K562 (cell line): ENCODE measurements at regions not wholly inside any gene's neighbourhood (a gene's known extent, or its start where the extent isn't known, plus 50 kb on each side); places are given as distances from the start of the nearest gene placed in this dataset.

Experiments
- ATAC-seq: fragments of 200-7000 bp; cut with Tn5 transposase; 3 replicates; pipeline ENCODE4 v1.9.1; 2020; ENCODE audit warnings: moderate library complexity
- BruUV-seq: library from RNA; stranded (reverse); fragments of 400-500 nt; replicated peaks from 2 replicates; lab custom pipeline; 2021; lab: Mats Ljungman, UMichigan
- CTCF ChIA-PET: fragments of 300-600 bp; formaldehyde crosslinking; extraction: SDS; loops from one replicate; lab custom pipeline; 2021; ENCODE audit warnings: low intra/inter-chr PET ratio; lab: Yijun Ruan, JAX
- POLR2A ChIA-PET: fragments of 300-600, 350-650 bp; sonication (Branson Sonifier 250); formaldehyde crosslinking; extraction: SDS; loops from one replicate; lab custom pipeline; 2021; ENCODE audit warnings: antibody characterized with exemption, inconsistent platforms; lab: Yijun Ruan, JAX
- DNase-seq, 4 experiments: peaks; one replicate each; pipeline versions ENCODE4 v3.0.0 to v3.0.0-alpha.2; 2011 to 2018; ENCODE audit warnings: low spot score in 3 of 4, mixed read lengths in 3 of 4; ENCODE audit errors: extremely low read depth in 1 of 4
- FAIRE-seq: peaks from 2 replicates; lab custom pipeline; 2011; peaks lifted over from hg19 to GRCh38; lab: Jason Lieb, UNC
- H2AFZ ChIP-seq: 2 replicates; pipeline ENCODE4 v1.6.0; 2011; ENCODE audit warnings: low read depth, low read length, control low read depth, inconsistent platforms
- H3K27ac ChIP-seq: fragments of 200-600 bp; 3 replicates; pipeline ENCODE4 v1.8.0; 2011; ENCODE audit warnings: low read depth, mild to moderate bottlenecking, control low read depth, inconsistent platforms, low read length, moderate library complexity, mixed read lengths; ENCODE audit errors: extremely low read depth
- H3K27me3 ChIP-seq, 2 experiments: fragments of 300-600 bp in 1 of 2; 2 replicates in 1 of 2; 3 replicates in 1 of 2; pipeline versions ENCODE4 v1.6.0 to v1.8.0; 2011; ENCODE audit warnings: inconsistent platforms in 2 of 2, low read length in 2 of 2, mild to moderate bottlenecking in 1 of 2, mixed read lengths in 1 of 2, moderate library complexity in 1 of 2; ENCODE audit not compliant: control insufficient read depth in 2 of 2, insufficient read depth in 2 of 2
- H3K36me3 ChIP-seq: fragments of 300-600 bp; 3 replicates; pipeline ENCODE4 v1.8.0; 2011; ENCODE audit warnings: mild to moderate bottlenecking, low read length, inconsistent platforms; ENCODE audit not compliant: control insufficient read depth, insufficient read depth
- H3K4me1 ChIP-seq, 2 experiments: fragments of 200-600 bp in 1 of 2; replicated peaks in 1 of 2; 2 replicates in 1 of 2; 3 replicates in 1 of 2; pipeline versions ENCODE4 v1.5.1 to v1.8.0; 2011; ENCODE audit warnings: inconsistent platforms in 2 of 2, low read length in 2 of 2, mild to moderate bottlenecking in 1 of 2, mixed read lengths in 1 of 2, moderate library complexity in 1 of 2; ENCODE audit not compliant: control insufficient read depth in 2 of 2, insufficient read depth in 2 of 2
- H3K4me2 ChIP-seq: 2 replicates; pipeline ENCODE4 v1.6.1; 2011; ENCODE audit warnings: low read length, control low read depth, inconsistent platforms, mixed read lengths; ENCODE audit not compliant: insufficient read depth
- H3K4me3 ChIP-seq: fragments of 200-600 bp; sonication (generic), shearing (Covaris generic); 2 replicates; pipeline ENCODE4 v1.5.1; 2016; ENCODE audit warnings: control low read depth, inconsistent platforms
- H3K79me2 ChIP-seq: fragments of 200-600 bp; 3 replicates; pipeline ENCODE4 v1.8.0; 2011; ENCODE audit warnings: low read length, inconsistent platforms; ENCODE audit not compliant: control insufficient read depth, insufficient read depth
- H3K9ac ChIP-seq, 2 experiments: 2 replicates each; pipeline versions ENCODE4 v1.6.0 to v1.6.1; 2011; ENCODE audit warnings: low read depth in 2 of 2, low read length in 2 of 2, control low read depth in 1 of 2, inconsistent platforms in 1 of 2, mild to moderate bottlenecking in 1 of 2, mixed read lengths in 1 of 2; ENCODE audit not compliant: insufficient read depth in 1 of 2
- H3K9me1 ChIP-seq: one replicate; pipeline ENCODE4 v1.6.0; 2011; ENCODE audit warnings: inconsistent platforms, mild to moderate bottlenecking, low read length, moderate library complexity; ENCODE audit not compliant: control insufficient read depth, insufficient read depth
- H3K9me3 ChIP-seq: replicated peaks from 2 replicates; pipeline ENCODE4 v1.5.1; 2011; ENCODE audit warnings: low read depth, low read length, inconsistent platforms; ENCODE audit not compliant: control insufficient read depth, insufficient read depth
- H4K20me1 ChIP-seq: replicated peaks from 2 replicates; pipeline ENCODE4 v1.6.1; 2011; ENCODE audit warnings: low read length, inconsistent platforms, mixed read lengths; ENCODE audit not compliant: control insufficient read depth, insufficient read depth
- ARID3A ChIP-seq: IDR thresholded peaks from 2 replicates; pipeline ENCODE4 v1.6.1; 2012; ENCODE audit warnings: low read depth, low read length, improper control_type of control experiment, borderline replicate concordance
- CTCF ChIP-seq, 3 experiments: IDR thresholded peaks in 2 of 3; conservative IDR thresholded peaks in 1 of 3; 2 replicates each; pipeline ENCODE4 v1.5.1; 2011 to 2012; ENCODE audit warnings: low read length in 3 of 3, mild to moderate bottlenecking in 3 of 3, control low read depth in 2 of 3, improper control_type of control experiment in 1 of 3, inconsistent platforms in 1 of 3, low read depth in 1 of 3, mixed read lengths in 1 of 3, moderate library complexity in 1 of 3; ENCODE audit not compliant: insufficient read depth in 2 of 3
- DPF2 ChIP-seq: fragments of 450-650 bp; IDR thresholded peaks from 2 replicates; pipeline ENCODE4 v1.6.1; 2016
- ELK1 ChIP-seq: sonication (generic); formaldehyde crosslinking; IDR thresholded peaks from 2 replicates; pipeline ENCODE4 v1.8.1; 2022; ENCODE audit warnings: missing genetic modification reagents
- HINFP ChIP-seq: fragments of 450-650 bp; conservative IDR thresholded peaks from 2 replicates; pipeline ENCODE4 v1.6.1; 2016; ENCODE audit warnings: missing genetic modification characterization, low read depth, mild to moderate bottlenecking, control low read depth, missing compliant biosample characterization
- HOXB6 ChIP-seq: fragments of 250-450 bp; sonication (Bioruptor Pico); IDR thresholded peaks from 2 replicates; pipeline ENCODE4 v1.5.1; 2022; ENCODE audit warnings: mild to moderate bottlenecking, borderline replicate concordance
- RB1 ChIP-seq: fragments of 450-650 bp; IDR thresholded peaks from 2 replicates; pipeline ENCODE4 v1.6.1; 2017; ENCODE audit warnings: low read depth, mild to moderate bottlenecking
- TCF3 ChIP-seq: sonication (generic); formaldehyde crosslinking; IDR thresholded peaks from 2 replicates; pipeline ENCODE4 v1.4.0; 2020; ENCODE audit warnings: mild to moderate bottlenecking, missing genetic modification reagents
- ZMIZ1 ChIP-seq, 2 experiments: fragments of 150-350 bp in 1 of 2; IDR thresholded peaks; 2 replicates each; pipeline ENCODE4 v1.6.1; 2012 to 2016; ENCODE audit warnings: low read depth in 2 of 2, low read length in 2 of 2, mild to moderate bottlenecking in 1 of 2, moderate library complexity in 1 of 2
- WGBS: fragments of 100-300 bp; shearing (Covaris generic); methylation state at CpG from one replicate; pipeline ENCODE4 v1.1.6; 2016; ENCODE audit warnings: low coverage, mixed read lengths; ENCODE audit not compliant: insufficient coverage; ENCODE audit errors: missing lambda C conversion rate; 5-methylcytosine and 5-hydroxymethylcytosine counted together
- in situ Hi-C: fragments of 300-500 bp; cut with MboI; formaldehyde crosslinking; loops from 4 replicates; pipeline ENCODE4 v1.15.0; 2018; ENCODE audit warnings: inconsistent platforms, mixed read lengths
- intact Hi-C: fragments of 100-400 bp; cut with micrococcal nuclease; formaldehyde crosslinking; loops from 2 replicates; pipeline ENCODE4 v1.14.2; 2022

GRCh38 chr5:154642499-154643245 is 112.5 kb upstream of the LARP1 start:
- CTCF ChIA-PET, result interaction anchor here (0.6 to 1.3 kb wide), 4 partner anchors 169 to 604 kb away, joined by 3 to 6 read pairs (median 4); partner anchors contain the start of gene FAM114A2
- in situ Hi-C loops (loop anchor here (5.0 to 25.0 kb wide), 4 partner anchors 162 to 645 kb away; partner anchors contain the start of gene KIF4B), intact Hi-C loops (loop anchor here (1.0 to 10.0 kb wide), 5 partner anchors 220 to 652 kb away; no protein-coding TSS in a partner anchor)
- Histone ChIP-seq H3K27ac (no peak overlapping the region), H3K4me2 (no peak overlapping the region), H3K27me3 (peaks cover 0 to 3% of the 10 kb centered on the region in 2 experiments; a peak in 2 of 5 replicates), H3K9me1 (no peaks in the 10 kb centered on the region), H3K79me2 (no peaks in the 10 kb centered on the region), H3K4me1 (peaks cover 12 to 13% of the 10 kb centered on the region in 2 experiments; a peak in 4 of 5 replicates), H2AFZ (peak overlapping the region; percentile 49), H4K20me1 (no peaks in the 10 kb centered on the region), H3K36me3 (no peaks in the 10 kb centered on the region), H3K9ac (no peak overlapping the region), H3K4me3 (no peak overlapping the region), H3K9me3 (no peaks in the 10 kb centered on the region)
- FAIRE-seq, result peak; percentile 49
- BruUV-seq, result no TSS peak
- WGBS, result 10% methylated on average over 12 of the region's 12 CpGs
- POLR2A ChIA-PET, result interaction anchor here (0.7 kb wide), 1 partner anchor 495 kb away, joined by 3 read pairs; no protein-coding TSS in a partner anchor
- peak; percentile 42 to 71 (median 56) for DNase-seq
- peak; percentile 90 for ATAC-seq
- peak; percentile 31; the same call in 1 of the 2 replicates for TF ChIP-seq RB1
- no peak for TF ChIP-seq HOXB6 (CRISPR knock-in tag)
- TF ChIP-seq ARID3A, result 0 out of 2 replicates have a peak, but pooled peaks have one; percentile 60
- TF ChIP-seq ZMIZ1 (IDR thresholded peaks at IDR 0.05; ENCODE audit: low read depth in 2 of 2, low read length in 2 of 2), result peak in 1 of 2 experiments; percentile 53; a peak in 1 of 4 replicates
- 0 out of 2 replicates have a peak, but pooled peaks have one; percentile 21 for TF ChIP-seq TCF3 (CRISPR knock-in tag)
- peak; percentile 82 to 97 (median 86) for TF ChIP-seq CTCF (IDR thresholded peaks at IDR 0.05 in 2 of 3, conservative IDR thresholded peaks at IDR 0.05 in 1 of 3; ENCODE audit: insufficient read depth in 2 of 3, low read depth in 1 of 3, low read length in 3 of 3)
- no peak for TF ChIP-seq HINFP (tag)
- TF ChIP-seq DPF2, result 0 out of 2 replicates have a peak, but pooled peaks have one; percentile 25
- no peak for TF ChIP-seq ELK1 (CRISPR knock-in tag)
